Testis (tissue), 2 donors: ENCODE measurements at regions not wholly inside any gene's neighbourhood (a gene's known extent, or its start where the extent isn't known, plus 50 kb on each side); places are given as distances from the start of the nearest gene placed in this dataset.
"Not testable (repeated sequence)": the region's sequence is repeated elsewhere in the genome, so short reads cannot be mapped to it uniquely, and the experiment has no call there.

ENCODE experiments used
- DNase-seq: peaks from one replicate; pipeline ENCODE4 v3.0.0-alpha.2; 2019
- H3K27ac ChIP-seq, 2 donors: fragments of 200-600 bp; sonication (generic); one replicate each; pipeline ENCODE4 v1.5.1; 2019
- H3K27me3 ChIP-seq: fragments of 200-600 bp; sonication (generic); one replicate; pipeline ENCODE4 v1.5.1; 2019
- H3K36me3 ChIP-seq: fragments of 200-600 bp; sonication (generic); one replicate; pipeline ENCODE4 v1.5.1; 2017; ENCODE audit warnings: low read depth; ENCODE audit errors: missing control alignments
- H3K4me1 ChIP-seq: fragments of 200-600 bp; sonication (generic); one replicate; pipeline ENCODE4 v1.5.1; 2019
- H3K4me3 ChIP-seq, 2 donors: fragments of 200-600 bp; sonication (generic); one replicate each; pipeline ENCODE4 v1.5.1; 2017 to 2019
- H3K9me3 ChIP-seq: fragments of 200-600 bp; sonication (generic); one replicate; pipeline ENCODE4 v1.5.1; 2017
- CTCF ChIP-seq, 3 experiments: fragments of 450-650 bp in 2 of 3; fragments of 200-600 bp in 1 of 3; sonication (generic) in 1 of 3; IDR thresholded peaks; one replicate each; pipeline ENCODE4 v1.5.1; 2016 to 2019; ENCODE audit warnings: antibody characterized with exemption in 3 of 3, mild to moderate bottlenecking in 2 of 3, moderate library complexity in 1 of 3
- POLR2A ChIP-seq: fragments of 450-650 bp; IDR thresholded peaks from one replicate; pipeline ENCODE4 v1.6.1; 2017; ENCODE audit warnings: antibody characterized with exemption, mild to moderate bottlenecking, moderate library complexity
- WGBS, 2 donors: methylation state at CpG; one replicate each; pipeline ENCODE4 v1.1.5; 2018; 5-methylcytosine and 5-hydroxymethylcytosine counted together
- intact Hi-C: fragments of 100-400 bp; cut with DNase I; formaldehyde crosslinking; loops from one replicate; pipeline ENCODE4 v1.15.1; 2023; ENCODE audit warnings: low total_unique reads

GRCh38 chr13:99733346-99733745, 232.1 kb downstream of the TM9SF2 start:
- no peaks in the 10 kb centered on the region for H3K4me1 ChIP-seq

GRCh38 chr13:99731747-99732146, 230.5 kb downstream of the TM9SF2 start:
- no peaks in the 10 kb centered on the region for H3K27me3 ChIP-seq
- H3K4me1 ChIP-seq, result no peaks in the 10 kb centered on the region
- H3K27ac ChIP-seq, result no peak overlapping the region
- intact Hi-C loops, result no loop called here
- no peaks in the 10 kb centered on the region for H3K9me3 ChIP-seq
- WGBS, 2 donors, result 65 to 71% methylated on average over 4 of the region's 4 CpGs
- DNase-seq, result no peak
- TF ChIP-seq POLR2A (no peak), CTCF (IDR thresholded peaks at IDR 0.05) (no peak)
- H3K36me3 ChIP-seq, result no peaks in the 10 kb centered on the region
- no peak overlapping the region for H3K4me3 ChIP-seq

More at GRCh38 chr13:99733346-99733745, 232.1 kb downstream of the TM9SF2 start:
- H3K36me3 ChIP-seq, result no peaks in the 10 kb centered on the region
- H3K27me3 ChIP-seq, result no peaks in the 10 kb centered on the region
- TF ChIP-seq POLR2A (no peak), CTCF (IDR thresholded peaks at IDR 0.05) (no peak)
- no peaks in the 10 kb centered on the region for H3K9me3 ChIP-seq
- intact Hi-C loops, result no loop called here
- H3K27ac ChIP-seq, result no peak overlapping the region
- H3K4me3 ChIP-seq, result no peak overlapping the region
- WGBS, 2 donors, result 77 to 87% methylated on average over 7 of the region's 7 CpGs
- no peak for DNase-seq

GRCh38 chr13:99730403-99730802, 229.1 kb downstream of the TM9SF2 start:
- Histone ChIP-seq H3K4me1 (no peaks in the 10 kb centered on the region), H3K4me3 (no peak overlapping the region), H3K27me3 (no peaks in the 10 kb centered on the region), H3K27ac (no peak overlapping the region), H3K9me3 (no peaks in the 10 kb centered on the region), H3K36me3 (no peaks in the 10 kb centered on the region)
- intact Hi-C loops, result no loop called here
- WGBS, 2 donors, result 96 to 100% methylated on average over 2 to 11 of the region's 11 CpGs
- DNase-seq, result no peak
- TF ChIP-seq CTCF (IDR thresholded peaks at IDR 0.05) (no peak), POLR2A (no peak)

- H3K36me3 ChIP-seq, result no peaks in the 10 kb centered on the region
- H3K9me3 ChIP-seq, result no peaks in the 10 kb centered on the region
- no peaks in the 10 kb centered on the region for H3K4me1 ChIP-seq
- no peak for TF ChIP-seq POLR2A
- no peak for TF ChIP-seq CTCF (IDR thresholded peaks at IDR 0.05)
- H3K27ac ChIP-seq, result no peak overlapping the region
- intact Hi-C loops, result no loop called here
- 94% methylated on average over 11 to 16 of the region's 16 CpGs for WGBS, 2 donors
- H3K4me3 ChIP-seq, result no peak overlapping the region
- no peak for DNase-seq
- no peaks in the 10 kb centered on the region for H3K27me3 ChIP-seq
Observed at GRCh38 chr13:99729745-99730144, 228.5 kb downstream of the TM9SF2 start.

GRCh38 chr13:99727651-99728050, 226.4 kb downstream of the TM9SF2 start:
- H3K9me3 ChIP-seq, H3K27me3 ChIP-seq, H3K4me3 ChIP-seq, intact Hi-C loops, DNase-seq, H3K27ac ChIP-seq, H3K36me3 ChIP-seq, H3K4me1 ChIP-seq: not testable (repeated sequence)
- WGBS, 2 donors, result 90 to 96% methylated on average over 6 of the region's 6 CpGs
